ENCODE measurements at regions not wholly inside any gene's neighbourhood (a gene's known extent, or its start where the extent isn't known, plus 50 kb on each side); places are given as distances from the start of the nearest gene placed in this dataset.

DNA sequence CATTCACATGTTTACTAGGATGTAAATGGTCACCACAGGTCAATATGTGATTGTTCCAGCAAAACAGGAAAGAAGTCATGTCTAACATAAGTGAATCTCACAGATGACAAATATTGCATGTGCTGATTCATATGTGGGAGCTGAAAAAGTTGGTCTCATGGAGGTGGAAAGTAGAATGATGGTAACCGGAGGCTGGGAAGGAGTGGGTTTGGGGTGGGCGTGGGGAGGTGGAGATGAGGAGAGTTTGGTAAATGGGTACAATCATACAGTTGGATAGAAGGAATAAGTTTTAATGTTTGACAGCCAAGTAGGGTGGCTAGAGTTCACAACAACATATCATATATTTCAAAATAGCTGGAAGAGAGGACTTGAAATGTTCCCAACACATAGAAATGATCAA lies 83.8 kb upstream of the RANBP3L start:
- intact Hi-C loops (cut with micrococcal nuclease; ENCODE audit: unreplicated experiment) = no loop called here
- Histone ChIP-seq H3K4me3 (ENCODE audit: low read depth, low read length) (no peak overlapping the region), H3K9me3 (no peaks in the 10 kb centered on the region), H3K36me3 (ENCODE audit: control insufficient read depth, insufficient read depth, low read length) (no peaks in the 10 kb centered on the region), H3K4me1 (peaks cover 4% of the 10 kb centered on the region; the same call in 1 of the 2 replicates), H3K27me3 (replicated peaks; ENCODE audit: control insufficient read depth, insufficient read depth, low read length) (no peaks in the 10 kb centered on the region)
- Mint-ChIP-seq H3K27ac (ENCODE audit: unreplicated experiment) (no peak overlapping the region), H3K27me3 (ENCODE audit: insufficient read depth, unreplicated experiment) (no peaks in the 10 kb centered on the region), H3K9me3 (ENCODE audit: unreplicated experiment) (no peaks in the 10 kb centered on the region), H3K4me1 (ENCODE audit: low read depth, unreplicated experiment) (peaks cover 31% of the 10 kb centered on the region), H3K4me3 (ENCODE audit: unreplicated experiment) (no peak overlapping the region), H3K36me3 (ENCODE audit: insufficient read depth, unreplicated experiment) (no peaks in the 10 kb centered on the region)
- CTCF ChIA-PET = no interaction called here
- DNase-seq = no peak
- no peak for TF ChIP-seq CTCF (IDR thresholded peaks at IDR 0.05; ENCODE audit: insufficient read depth in 1 of 2, low read depth in 1 of 2, low read length in 1 of 2, severe bottlenecking in 1 of 2, unreplicated experiment in 1 of 2)
- POLR2A ChIA-PET = no interaction called here
- no TSS peak for BruUV-seq (replicated peaks)

GRCh38 chr5:36388288-36388687 lies 86.6 kb upstream of the RANBP3L start:
- no peaks in the 10 kb centered on the region for H3K9me3 Mint-ChIP-seq (ENCODE audit: unreplicated experiment)
- no peak overlapping the region for H3K4me3 Mint-ChIP-seq (ENCODE audit: unreplicated experiment)
- CTCF ChIA-PET = no interaction called here
- H3K9me3 ChIP-seq = no peaks in the 10 kb centered on the region
- intact Hi-C loops (cut with micrococcal nuclease; ENCODE audit: unreplicated experiment) = loop anchor here (1.0 kb wide), 1 partner anchor 21 kb away; no protein-coding TSS in a partner anchor
- H3K36me3 Mint-ChIP-seq (ENCODE audit: insufficient read depth, unreplicated experiment) = no peaks in the 10 kb centered on the region
- DNase-seq = no peak
- no peaks in the 10 kb centered on the region for H3K36me3 ChIP-seq (ENCODE audit: control insufficient read depth, insufficient read depth, low read length)
- POLR2A ChIA-PET = no interaction called here
- no peak overlapping the region for H3K4me3 ChIP-seq (ENCODE audit: low read depth, low read length)
- H3K4me1 ChIP-seq = peaks cover 4% of the 10 kb centered on the region; the same call in 1 of the 2 replicates
- H3K27me3 ChIP-seq (replicated peaks; ENCODE audit: control insufficient read depth, insufficient read depth, low read length) = no peaks in the 10 kb centered on the region
- TF ChIP-seq CTCF (IDR thresholded peaks at IDR 0.05; ENCODE audit: insufficient read depth in 1 of 2, low read depth in 1 of 2, low read length in 1 of 2, severe bottlenecking in 1 of 2, unreplicated experiment in 1 of 2) = no peak
- no peaks in the 10 kb centered on the region for H3K27me3 Mint-ChIP-seq (ENCODE audit: insufficient read depth, unreplicated experiment)
- no TSS peak for BruUV-seq (replicated peaks)
- H3K4me1 Mint-ChIP-seq (ENCODE audit: low read depth, unreplicated experiment) = peaks cover 21% of the 10 kb centered on the region
- no peak overlapping the region for H3K27ac Mint-ChIP-seq (ENCODE audit: unreplicated experiment)

DNA sequence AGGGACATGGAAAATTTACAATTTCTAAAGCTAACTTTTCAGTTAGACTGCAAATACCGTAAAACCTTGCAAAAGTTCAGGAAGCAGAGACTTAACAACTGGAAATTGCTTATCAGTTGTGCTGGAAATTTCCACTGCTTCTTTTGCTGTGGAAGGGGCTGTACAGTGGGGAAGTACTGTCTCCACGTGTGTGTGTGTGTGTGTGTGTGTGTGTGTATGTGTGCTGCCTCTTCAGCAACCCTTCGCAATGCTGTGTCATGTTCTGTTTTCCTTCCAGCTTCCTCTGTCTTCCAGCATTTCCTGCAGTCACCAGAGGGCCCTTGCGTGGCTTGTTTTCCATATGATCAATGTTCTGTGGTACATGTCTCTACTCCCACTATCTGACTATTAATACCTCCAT lies 87.5 kb upstream of the RANBP3L start:
- Mint-ChIP-seq H3K36me3 (ENCODE audit: insufficient read depth, unreplicated experiment) (no peaks in the 10 kb centered on the region), H3K4me1 (ENCODE audit: low read depth, unreplicated experiment) (peaks cover 25% of the 10 kb centered on the region), H3K9me3 (ENCODE audit: unreplicated experiment) (no peaks in the 10 kb centered on the region), H3K4me3 (ENCODE audit: unreplicated experiment) (no peak overlapping the region), H3K27ac (ENCODE audit: unreplicated experiment) (no peak overlapping the region), H3K27me3 (ENCODE audit: insufficient read depth, unreplicated experiment) (no peaks in the 10 kb centered on the region)
- TF ChIP-seq CTCF (IDR thresholded peaks at IDR 0.05; ENCODE audit: insufficient read depth in 1 of 2, low read depth in 1 of 2, low read length in 1 of 2, severe bottlenecking in 1 of 2, unreplicated experiment in 1 of 2) = no peak
- BruUV-seq (replicated peaks) = no TSS peak
- H3K27me3 ChIP-seq (replicated peaks; ENCODE audit: control insufficient read depth, insufficient read depth, low read length) = no peaks in the 10 kb centered on the region
- POLR2A ChIA-PET = no interaction called here
- no peak overlapping the region for H3K4me3 ChIP-seq (ENCODE audit: low read depth, low read length)
- H3K4me1 ChIP-seq = peaks cover 10% of the 10 kb centered on the region; the same call in 1 of the 2 replicates
- intact Hi-C loops (cut with micrococcal nuclease; ENCODE audit: unreplicated experiment) = no loop called here
- CTCF ChIA-PET = interaction anchor here (0.6 to 1.2 kb wide), 2 partner anchors 16 to 148 kb away, joined by 3 to 6 read pairs; partner anchors contain the start of gene NADK2
- no peaks in the 10 kb centered on the region for H3K9me3 ChIP-seq
- DNase-seq = peak in 1 of 2 experiments; percentile 14
- no peaks in the 10 kb centered on the region for H3K36me3 ChIP-seq (ENCODE audit: control insufficient read depth, insufficient read depth, low read length)

Measured in Caco-2 (cell line).